ENCODE measurements at regions not wholly inside any gene's neighbourhood (a gene's known extent, or its start where the extent isn't known, plus 50 kb on each side); places are given as distances from the start of the nearest gene placed in this dataset.
"Not testable (repeated sequence)": the region's sequence is repeated elsewhere in the genome, so short reads cannot be mapped to it uniquely, and the experiment has no call there.

DNA sequence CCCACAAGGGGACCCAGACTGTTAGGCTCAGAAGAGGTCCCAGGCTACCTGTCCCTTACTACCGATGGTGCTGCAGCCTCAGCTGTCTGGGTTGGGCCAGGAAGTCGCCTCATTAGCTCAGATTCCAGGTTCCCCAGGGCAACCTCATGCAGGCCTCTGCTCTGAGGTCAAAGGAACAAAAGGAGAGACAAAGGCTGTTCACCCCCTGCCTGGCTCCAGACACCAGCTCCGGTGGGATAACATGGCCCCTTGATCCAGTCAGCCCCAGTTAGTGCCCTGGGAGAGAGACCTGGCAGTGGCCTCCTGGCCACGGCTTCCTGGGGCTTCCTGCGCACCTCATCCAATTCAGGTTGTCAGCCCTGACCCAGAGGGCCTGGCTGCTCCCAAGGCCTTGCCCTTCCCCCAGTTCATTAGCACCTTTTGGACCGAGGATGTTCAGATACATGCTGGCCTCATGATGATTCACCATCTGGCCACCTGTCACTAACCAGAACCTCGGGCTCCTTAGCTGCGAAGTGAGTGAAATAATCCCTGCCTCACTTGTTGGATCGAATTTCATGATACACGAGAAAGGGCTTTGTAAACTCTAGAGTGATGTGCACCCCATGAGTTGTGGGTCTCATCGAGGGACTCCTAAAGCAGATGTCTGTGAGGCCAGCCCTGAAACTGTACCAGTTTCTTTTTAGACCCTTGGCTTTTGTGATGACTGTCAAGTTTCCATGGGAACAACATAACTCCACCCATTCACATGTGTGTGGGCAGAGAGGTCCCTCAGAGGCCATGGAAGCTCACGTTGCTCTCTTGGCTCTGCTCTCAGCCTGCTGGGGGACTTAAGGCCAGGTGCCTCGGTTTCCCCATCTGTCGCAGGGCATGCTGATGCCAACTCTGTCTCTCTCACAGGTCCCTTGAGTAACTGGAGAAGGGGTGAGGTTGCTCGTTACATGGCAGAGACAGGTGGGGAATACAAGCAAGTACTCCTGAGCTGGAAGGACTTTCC, 79.5 kb upstream of the PCBD1 start:
- no peak for DNase-seq

DNA sequence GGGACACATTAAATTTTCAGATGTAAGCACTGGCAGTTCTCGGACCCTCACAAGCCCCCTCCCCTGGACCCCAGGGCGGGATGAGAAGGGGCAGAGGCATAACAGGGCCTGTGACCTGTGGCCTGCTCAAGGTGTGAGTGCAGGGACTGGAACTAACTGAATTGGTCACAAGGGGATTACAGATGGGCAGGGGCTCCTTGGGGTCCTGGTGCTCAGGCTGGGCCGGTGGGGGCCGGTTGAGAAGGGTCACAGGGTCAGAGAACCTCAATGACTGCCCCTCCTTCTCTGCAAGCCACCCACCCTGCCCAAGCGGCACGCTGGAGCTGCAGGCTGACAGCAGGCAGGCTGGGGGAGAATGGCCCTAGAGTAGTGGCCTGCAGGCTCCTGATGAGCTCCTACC, 80.8 kb upstream of the PCBD1 start:
- no peak for DNase-seq

DNA sequence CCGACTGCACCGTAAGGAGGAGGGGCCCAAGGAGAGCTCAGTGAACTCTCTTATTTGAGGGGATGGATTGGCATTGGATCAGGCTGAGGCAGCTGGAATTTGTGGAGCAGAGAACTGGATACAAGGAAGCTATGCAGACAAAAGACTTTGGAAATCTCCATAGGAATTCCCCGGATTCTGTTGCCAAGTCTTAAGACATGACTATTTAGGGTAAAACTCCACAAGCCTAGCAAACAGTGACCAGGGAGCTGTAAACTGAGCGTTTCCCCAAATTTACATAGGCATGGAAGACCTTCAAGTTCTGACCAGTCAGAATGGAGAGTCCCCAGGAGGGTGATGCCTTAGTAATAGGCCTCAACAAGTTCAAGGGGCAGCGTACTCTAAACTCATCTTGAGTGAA, 82.5 kb upstream of the PCBD1 start:
- DNase-seq, result no peak

GRCh38 chr10:70973275-70973674, 84.9 kb upstream of the PCBD1 start:
- DNase-seq, result no peak

GRCh38 chr10:70974351-70974901, 86.1 kb upstream of the PCBD1 start:
- no peak for DNase-seq

DNA sequence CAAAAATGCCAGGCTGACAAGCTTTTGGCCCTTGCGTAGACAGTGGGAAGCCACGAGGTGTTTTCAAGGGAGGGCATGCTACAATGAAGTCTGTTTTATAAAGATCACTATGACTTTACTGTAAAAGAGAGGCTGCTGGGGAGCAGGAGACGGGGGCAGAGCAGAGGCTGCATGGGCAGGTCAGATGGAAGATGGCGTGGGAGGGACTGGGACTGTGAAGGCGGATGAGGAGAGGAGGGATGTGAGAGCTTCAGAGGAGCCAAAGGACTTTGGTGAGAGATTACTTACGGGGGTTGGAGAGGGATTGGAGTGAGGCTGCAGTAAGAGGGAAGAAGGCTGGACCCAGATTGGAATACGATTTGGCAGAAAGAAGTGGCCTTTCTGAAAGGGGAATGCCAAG, 86.6 kb upstream of the PCBD1 start:
- no peak for DNase-seq

- no peak for DNase-seq
Observed at GRCh38 chr10:70976063-70976695, 87.8 kb upstream of the PCBD1 start.

- no peak for DNase-seq
Observed at GRCh38 chr10:70977625-70978024, 89.3 kb upstream of the PCBD1 start.

- no peak for DNase-seq
Observed at GRCh38 chr10:70978181-70978580, 89.8 kb upstream of the PCBD1 start.

DNA sequence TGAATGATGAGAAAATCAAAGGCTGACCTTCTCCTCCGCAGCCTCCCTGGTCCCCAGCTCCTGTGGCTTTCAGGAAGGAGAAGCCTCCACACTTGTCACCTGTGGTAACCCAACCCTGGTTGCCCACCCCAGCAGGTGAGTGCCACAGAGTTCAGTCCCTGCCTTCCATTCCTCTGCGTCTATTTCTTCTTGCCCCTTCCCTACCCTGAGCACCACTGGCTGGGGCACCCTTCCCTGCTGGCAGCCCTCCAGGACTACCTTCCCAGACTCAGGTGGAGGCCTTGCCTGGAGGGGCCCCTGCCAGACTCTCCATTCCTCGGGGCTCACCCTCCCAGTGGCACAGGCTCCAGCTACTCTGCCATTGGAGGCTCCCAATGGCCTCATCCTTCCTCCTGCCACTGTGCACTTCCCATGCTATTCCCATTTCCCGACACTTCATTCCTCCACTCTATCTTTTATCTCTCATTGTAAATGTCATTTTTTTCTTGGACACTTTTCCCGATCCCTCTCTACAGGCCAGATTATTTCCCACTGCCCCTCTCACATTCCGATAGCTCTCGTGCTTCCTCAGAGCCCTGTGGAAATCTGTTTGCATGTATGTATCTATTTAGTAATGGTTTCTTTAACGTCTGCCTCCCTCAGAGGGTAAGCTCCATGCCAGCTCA, 90.6 kb upstream of the PCBD1 start:
- no peak for DNase-seq

DNA sequence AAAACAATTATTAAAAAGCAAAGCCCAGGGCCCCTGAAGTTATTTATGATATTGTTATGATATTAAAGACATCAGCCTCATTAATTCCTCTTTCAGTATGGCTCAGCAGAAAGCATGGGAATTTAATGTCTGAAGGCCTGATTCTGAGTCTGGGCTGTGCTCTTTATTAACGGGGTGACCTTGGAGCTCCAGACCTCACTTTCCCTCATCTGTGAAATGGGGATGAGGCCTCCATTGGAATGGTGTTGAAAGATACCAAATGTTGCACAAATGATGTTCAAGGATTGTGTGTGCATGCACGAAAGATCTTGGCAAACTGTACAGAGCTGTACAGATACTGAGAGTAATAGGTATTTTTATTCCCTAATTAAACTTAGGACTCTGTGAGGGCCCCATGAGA, 92.3 kb upstream of the PCBD1 start:
- DNase-seq, result no peak

DNA sequence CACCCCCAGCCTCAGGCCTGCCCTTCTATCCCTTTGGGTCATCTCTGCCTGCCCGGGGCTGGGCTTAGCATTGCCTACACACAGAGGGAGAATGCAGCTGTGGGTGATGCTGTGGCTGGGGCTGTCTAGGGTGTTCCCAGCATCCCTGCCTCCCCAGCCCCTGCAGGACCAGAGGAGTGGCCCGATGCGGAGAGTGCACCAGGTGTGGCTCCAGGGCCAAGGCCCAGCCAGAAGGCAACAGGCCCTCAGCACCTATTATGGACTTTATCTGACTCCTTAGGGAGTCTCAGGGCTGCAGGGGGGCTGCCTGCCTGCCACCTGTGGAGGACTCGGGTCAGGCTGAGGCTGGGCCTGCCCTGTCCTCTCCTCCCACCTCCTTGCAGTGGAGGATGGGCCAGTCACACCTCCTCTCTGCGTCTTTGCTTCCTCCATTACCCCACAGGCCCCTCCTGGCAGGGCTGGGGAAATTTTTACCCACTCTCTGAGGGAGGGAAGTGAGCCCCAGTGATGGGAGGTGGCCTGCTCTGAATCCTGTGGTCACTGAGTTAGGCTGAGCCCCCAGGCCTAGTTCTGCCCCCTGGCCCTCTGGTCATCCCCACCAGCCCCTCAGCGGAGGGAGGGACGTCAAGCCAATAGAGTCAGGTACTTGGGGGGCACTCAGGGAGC, 92.9 kb upstream of the PCBD1 start:
- no peak for DNase-seq

- no peak for DNase-seq
Observed at GRCh38 chr10:70981936-70982335, 93.6 kb upstream of the PCBD1 start.

GRCh38 chr10:70982443-70982842, 94.1 kb upstream of the PCBD1 start:
- DNase-seq, result no peak

DNA sequence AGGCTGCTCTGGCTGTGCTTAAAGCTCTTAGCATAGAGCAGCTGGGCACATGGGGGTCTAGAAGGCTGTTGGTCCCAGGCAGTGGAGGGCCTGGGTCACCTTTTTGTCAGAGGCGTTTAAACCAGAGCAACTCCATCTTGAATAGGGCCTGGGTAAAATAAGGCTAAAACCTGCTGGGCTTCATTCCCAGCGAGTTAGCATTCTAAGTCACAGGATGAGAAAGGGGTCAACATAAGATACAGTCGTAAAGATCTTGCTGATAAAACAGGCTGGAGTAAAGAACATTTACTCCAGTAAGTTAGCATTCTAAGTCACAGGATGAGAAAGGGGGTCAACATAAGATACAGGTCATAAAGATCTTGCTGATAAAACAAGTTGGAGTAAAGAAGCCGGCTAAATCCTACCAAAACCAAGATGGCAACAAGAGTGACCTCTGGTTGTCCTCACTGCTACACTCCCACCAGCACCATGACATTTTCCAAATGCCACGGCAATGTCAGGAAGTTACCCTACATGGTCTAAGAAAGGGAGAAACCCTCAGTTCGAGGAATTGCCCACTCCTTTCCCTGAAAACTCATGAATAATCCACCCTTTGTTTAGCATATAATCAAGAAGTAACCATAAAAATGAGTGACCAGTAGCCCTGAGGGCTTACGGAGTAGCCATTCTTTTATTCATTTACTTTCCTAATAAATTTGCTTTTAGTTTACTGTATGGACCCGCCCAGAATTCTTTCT, 96.8 kb upstream of the PCBD1 start:
- no peak for DNase-seq

- DNase-seq, result no peak
Observed at GRCh38 chr10:70985824-70986622, 97.7 kb upstream of the PCBD1 start.

DNA sequence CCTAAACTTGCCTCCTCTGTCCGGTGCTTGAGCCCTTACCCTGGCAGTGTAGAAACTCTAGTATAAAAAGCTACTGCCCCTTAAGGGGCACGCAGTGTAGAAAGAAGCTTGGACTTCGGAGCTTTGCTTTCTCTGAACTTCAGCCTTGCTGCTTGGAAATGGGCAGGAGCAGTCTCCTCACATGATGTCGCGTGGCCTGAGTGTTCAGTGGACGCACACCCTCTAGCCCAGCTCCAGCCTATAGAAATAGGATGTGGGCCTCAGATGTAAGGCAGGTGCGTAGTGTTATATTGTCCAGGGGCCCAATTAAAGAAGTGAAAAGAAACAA, 98.2 kb upstream of the PCBD1 start:
- DNase-seq, result no peak

DNA sequence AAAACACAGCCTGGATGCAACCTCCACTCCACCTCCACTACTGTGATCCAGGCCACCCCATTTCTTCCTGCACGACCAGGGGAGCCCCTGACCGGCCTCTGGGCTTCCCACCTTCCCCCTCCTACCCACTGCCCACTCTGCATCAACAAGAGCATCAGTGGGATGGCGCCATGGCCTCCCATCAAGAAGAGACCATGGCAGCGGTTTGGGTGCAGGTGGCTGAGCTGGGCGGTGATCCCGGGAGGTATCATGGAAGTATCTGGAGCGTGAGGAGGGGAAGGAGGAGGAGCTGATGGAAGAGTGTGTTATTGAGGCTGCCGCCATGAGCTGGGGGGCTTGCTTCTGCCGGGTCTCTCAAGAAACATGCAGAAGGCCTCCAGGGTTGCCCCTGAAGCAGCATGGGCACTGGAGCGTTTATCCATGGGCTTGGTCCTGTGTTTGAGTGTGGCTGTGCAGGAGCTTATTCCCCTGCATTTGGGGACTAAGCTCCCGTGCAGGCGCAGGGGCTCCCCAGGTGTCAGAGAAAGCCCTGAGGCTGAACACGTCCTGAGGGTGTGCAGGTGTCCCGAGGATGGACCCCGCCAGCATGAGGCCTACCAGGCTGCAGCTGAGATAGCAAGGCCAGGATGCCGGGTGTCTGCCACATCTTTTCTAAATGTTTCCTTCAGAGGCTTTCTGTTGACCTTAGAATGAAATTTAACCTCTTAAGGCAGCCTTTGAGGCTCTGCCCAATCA, 99.2 kb upstream of the PCBD1 start:
- no peak for DNase-seq

DNA sequence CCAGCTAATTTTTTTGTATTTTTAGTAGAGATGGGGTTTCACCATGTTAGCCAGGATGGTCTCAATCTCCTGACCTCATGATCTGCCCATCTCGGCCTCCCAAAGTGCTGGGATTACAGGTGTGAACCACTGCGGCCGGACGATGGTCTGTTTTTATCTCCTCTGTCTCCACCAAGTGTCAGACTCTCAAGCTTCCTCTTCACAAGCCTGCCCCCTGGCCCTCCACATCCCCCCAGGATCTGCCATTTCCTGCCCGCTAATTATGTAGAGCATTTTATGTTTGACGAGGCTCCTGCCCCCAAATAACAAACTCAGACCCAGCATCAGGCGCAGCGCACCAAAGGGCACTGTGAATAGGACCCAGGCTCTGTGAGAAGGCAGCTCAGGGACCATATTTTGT, 101.8 kb upstream of the PCBD1 start:
- DNase-seq, result not testable (repeated sequence)

DNA sequence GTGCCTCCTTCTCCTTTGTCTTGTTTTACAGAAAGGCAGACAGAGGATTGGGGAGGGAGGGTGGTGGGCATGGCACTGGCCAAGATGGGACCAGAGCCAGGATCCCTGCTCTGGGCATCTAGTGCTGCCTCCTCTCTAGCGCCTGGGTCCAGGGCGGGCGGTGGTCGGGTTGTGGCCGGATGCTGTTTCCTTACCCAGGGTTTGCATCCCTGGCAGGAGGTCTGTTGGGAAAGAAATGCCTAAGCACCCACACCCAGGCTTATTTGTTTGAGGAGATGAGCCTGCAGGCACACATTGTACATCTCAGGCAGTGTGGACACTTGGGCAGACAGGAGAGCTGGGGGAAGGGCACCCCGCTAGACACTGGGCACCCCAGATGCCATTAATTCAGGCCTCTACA, 102.3 kb upstream of the PCBD1 start:
- no peak for DNase-seq

Measured in activated CD4-positive, alpha-beta T cell treated with anti-CD3 and anti-CD28 coated beads, Interleukin-2, amount 50 U/mL, for 48 hours (primary cell).